Osteoblast (primary cell): ENCODE measurements at regions not wholly inside any gene's neighbourhood (a gene's known extent, or its start where the extent isn't known, plus 50 kb on each side); places are given as distances from the start of the nearest gene placed in this dataset. TPM values are rescaled to one million over a fixed set of nuclear protein-coding genes. Genes with fewer than 3 reads are reported as not detected.

Experiments used
- DNase-seq: peaks from one replicate; pipeline ENCODE4 v3.0.0; 2011; ENCODE audit warnings: low spot score, mixed read lengths; ENCODE audit not compliant: insufficient read length; ENCODE audit errors: missing footprints
- H2AFZ ChIP-seq: 2 replicates; pipeline ENCODE4 v1.6.0; 2011; ENCODE audit warnings: mild to moderate bottlenecking, low read length
- H3K27ac ChIP-seq: 2 replicates; pipeline ENCODE4 v1.5.1; 2011; ENCODE audit warnings: mild to moderate bottlenecking, low read depth, low read length, moderate library complexity
- H3K27me3 ChIP-seq: 2 replicates; pipeline ENCODE4 v1.6.0; 2012; ENCODE audit warnings: mild to moderate bottlenecking, control low read depth, inconsistent platforms, low read length, moderate library complexity; ENCODE audit not compliant: insufficient read depth
- H3K36me3 ChIP-seq: 2 replicates; pipeline ENCODE4 v1.5.1; 2011; ENCODE audit warnings: mild to moderate bottlenecking, low read length, control low read depth, moderate library complexity; ENCODE audit not compliant: insufficient read depth
- H3K4me1 ChIP-seq: 2 replicates; pipeline ENCODE4 v1.5.1; 2011; ENCODE audit warnings: mild to moderate bottlenecking, low read length, control low read depth, moderate library complexity; ENCODE audit not compliant: insufficient read depth
- H3K4me2 ChIP-seq: 2 replicates; pipeline ENCODE4 v1.6.0; 2011; ENCODE audit warnings: mild to moderate bottlenecking, low read length; ENCODE audit not compliant: insufficient read depth
- H3K4me3 ChIP-seq: fragments of 200-600 bp; sonication (generic); 3 replicates; pipeline ENCODE4 v1.5.1; 2012; ENCODE audit warnings: mild to moderate bottlenecking, low read length, inconsistent platforms; ENCODE audit not compliant: insufficient read depth
- H3K79me2 ChIP-seq: 2 replicates; pipeline ENCODE4 v1.6.0; 2012; ENCODE audit warnings: mild to moderate bottlenecking, low read length, control low read depth, inconsistent platforms; ENCODE audit not compliant: insufficient read depth
- H3K9me3 ChIP-seq: 2 replicates; pipeline ENCODE4 v1.5.1; 2011; ENCODE audit warnings: low read depth, low read length, control low read depth
- H4K20me1 ChIP-seq: 2 replicates; pipeline ENCODE4 v1.6.0; 2012; ENCODE audit warnings: mild to moderate bottlenecking, low read length, control low read depth; ENCODE audit not compliant: insufficient read depth
- CTCF ChIP-seq: IDR thresholded peaks from 2 replicates; pipeline ENCODE4 v1.5.1; 2011; ENCODE audit warnings: mild to moderate bottlenecking, low read depth, low read length, moderate library complexity; ENCODE audit errors: extremely low read depth
- small RNA-seq: library from RNA; depleted of rRNA; stranded (forward); fragments of <200 nt; gene quantifications from one replicate; pipeline ENCODE3, GENCODE V24; 2012

- H2AFZ ChIP-seq = peak overlapping the region; percentile 16
Observed at GRCh38 chr12:88435334-88436076, 144.8 kb downstream of the KITLG start.

DNA sequence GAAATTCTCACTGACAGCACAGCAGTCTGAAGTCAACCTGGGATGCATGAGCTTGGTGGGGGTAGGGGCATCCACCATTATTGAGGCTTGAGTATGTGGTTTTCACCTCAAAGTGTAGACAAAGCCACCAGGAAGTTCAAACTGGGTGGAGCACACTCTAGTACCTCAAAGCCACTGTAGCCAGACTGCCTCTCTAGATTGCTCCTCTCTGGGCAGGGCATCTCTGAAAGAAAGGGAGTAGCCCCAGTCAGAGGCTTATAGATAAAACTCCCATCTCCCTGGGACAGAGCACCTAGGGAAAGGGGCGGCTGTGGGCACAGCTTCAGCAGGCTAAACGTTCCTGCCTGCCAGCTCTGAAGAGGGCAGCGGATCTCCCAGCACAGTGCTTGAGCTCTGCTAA lies 143.0 kb downstream of the KITLG start:
- Histone ChIP-seq H3K27me3 (no peaks in the 10 kb centered on the region), H3K4me1 (peaks cover 34% of the 10 kb centered on the region), H4K20me1 (no peaks in the 10 kb centered on the region), H3K9me3 (no peaks in the 10 kb centered on the region), H3K79me2 (no peaks in the 10 kb centered on the region), H3K27ac (no peak overlapping the region), H3K4me3 (no peak overlapping the region), H3K4me2 (no peak overlapping the region), H3K36me3 (no peaks in the 10 kb centered on the region), H2AFZ (no peak overlapping the region)
- no peak for TF ChIP-seq CTCF
- DNase-seq = no peak

More at GRCh38 chr12:88435334-88436076, 144.8 kb downstream of the KITLG start:
- no peak for TF ChIP-seq CTCF
- no peak for DNase-seq
- Histone ChIP-seq H3K4me2 (peak overlapping the region; percentile 48), H3K27ac (peak overlapping the region; percentile 37), H3K4me1 (peaks cover 37% of the 10 kb centered on the region), H3K36me3 (no peaks in the 10 kb centered on the region), H4K20me1 (no peaks in the 10 kb centered on the region), H3K9me3 (no peaks in the 10 kb centered on the region), H3K79me2 (no peaks in the 10 kb centered on the region), H3K4me3 (no peak overlapping the region), H3K27me3 (no peaks in the 10 kb centered on the region)

Small RNAs in the stretch of these regions (small RNA-seq; reads per million reads assigned to genes)
- not detected for gene RF00019
